Vagina (tissue), 2 donors: ENCODE measurements at regions not wholly inside any gene's neighbourhood (a gene's known extent, or its start where the extent isn't known, plus 50 kb on each side); places are given as distances from the start of the nearest gene placed in this dataset.

Source experiments
- DNase-seq, 2 donors: peaks; one replicate each; pipeline ENCODE4 v3.0.0-alpha.2; 2017; ENCODE audit errors: extremely low spot score in 2 of 2
- H3K27ac ChIP-seq: fragments of 200-600 bp; sonication (generic); one replicate; pipeline ENCODE4 v1.5.1; 2019
- H3K27me3 ChIP-seq: fragments of 200-600 bp; sonication (generic); one replicate; pipeline ENCODE4 v1.5.1; 2019
- H3K36me3 ChIP-seq, 2 donors: fragments of 200-600 bp; sonication (generic); one replicate each; pipeline ENCODE4 v1.5.1; 2017 to 2019
- H3K4me1 ChIP-seq: fragments of 200-600 bp; sonication (generic); one replicate; pipeline ENCODE4 v1.5.1; 2019
- H3K4me3 ChIP-seq, 2 donors: fragments of 200-600 bp; sonication (generic); 1 replicate in 1 of 2; 2 replicates in 1 of 2; pipeline ENCODE4 v1.5.1; 2016 to 2019
- H3K9me3 ChIP-seq: fragments of 200-600 bp; sonication (generic); one replicate; pipeline ENCODE4 v1.5.1; 2019
- CTCF ChIP-seq, 3 experiments: fragments of 450-650 bp in 2 of 3; fragments of 200-600 bp in 1 of 3; sonication (generic) in 1 of 3; IDR thresholded peaks; one replicate each; pipeline ENCODE4 v1.5.1; 2017 to 2019; ENCODE audit warnings: antibody characterized with exemption in 3 of 3, mild to moderate bottlenecking in 2 of 3, moderate library complexity in 2 of 3
- POLR2A ChIP-seq, 2 donors: fragments of 450-650 bp; IDR thresholded peaks; one replicate each; pipeline ENCODE4 v1.6.1; 2017; ENCODE audit warnings: antibody characterized with exemption in 2 of 2, mild to moderate bottlenecking in 2 of 2, moderate library complexity in 2 of 2
- POLR2AphosphoS5 ChIP-seq, 2 donors: sonication (generic); formaldehyde crosslinking; IDR thresholded peaks; one replicate each; pipeline ENCODE4 v1.9.0; 2017; ENCODE audit warnings: antibody characterized with exemption in 2 of 2, mild to moderate bottlenecking in 2 of 2, low read depth in 1 of 2; ENCODE audit not compliant: insufficient read depth in 1 of 2
- intact Hi-C: fragments of 100-400 bp; cut with DNase I; formaldehyde crosslinking; loops from one replicate; pipeline ENCODE4 v1.15.1; 2023

GRCh38 chr5:56345352-56345751 is 112.2 kb upstream of the ANKRD55 start:
- DNase-seq = no peak
- H3K27me3 ChIP-seq = no peaks in the 10 kb centered on the region
- peaks cover 5% of the 10 kb centered on the region for H3K4me1 ChIP-seq
- H3K27ac ChIP-seq = no peak overlapping the region
- H3K36me3 ChIP-seq = no peaks in the 10 kb centered on the region
- TF ChIP-seq POLR2A (IDR thresholded peaks at IDR 0.05) = no peak
- TF ChIP-seq POLR2AphosphoS5 (IDR thresholded peaks at IDR 0.05; ENCODE audit: insufficient read depth in 1 of 2, low read depth in 1 of 2) = no peak
- TF ChIP-seq CTCF (IDR thresholded peaks at IDR 0.05) = no peak
- no peaks in the 10 kb centered on the region for H3K9me3 ChIP-seq
- H3K4me3 ChIP-seq = no peak overlapping the region
- intact Hi-C loops = no loop called here

- Histone ChIP-seq H3K4me1 (no peaks in the 10 kb centered on the region), H3K27me3 (no peaks in the 10 kb centered on the region), H3K4me3 (no peak overlapping the region), H3K36me3 (no peaks in the 10 kb centered on the region), H3K27ac (no peak overlapping the region), H3K9me3 (no peaks in the 10 kb centered on the region)
- TF ChIP-seq CTCF (IDR thresholded peaks at IDR 0.05) (no peak), POLR2AphosphoS5 (IDR thresholded peaks at IDR 0.05; ENCODE audit: insufficient read depth in 1 of 2, low read depth in 1 of 2) (no peak), POLR2A (IDR thresholded peaks at IDR 0.05) (no peak)
- no peak for DNase-seq
- intact Hi-C loops = no loop called here
These were observed 111.5 kb upstream of the ANKRD55 start for GRCh38 chr5:56344594-56344993.

- no peak for DNase-seq
- intact Hi-C loops = no loop called here
- H3K36me3 ChIP-seq = no peaks in the 10 kb centered on the region
- H3K4me1 ChIP-seq = no peaks in the 10 kb centered on the region
- no peak overlapping the region for H3K27ac ChIP-seq
- TF ChIP-seq CTCF (IDR thresholded peaks at IDR 0.05) (no peak), POLR2AphosphoS5 (IDR thresholded peaks at IDR 0.05; ENCODE audit: insufficient read depth in 1 of 2, low read depth in 1 of 2) (no peak), POLR2A (IDR thresholded peaks at IDR 0.05) (no peak)
- H3K27me3 ChIP-seq = no peaks in the 10 kb centered on the region
- H3K4me3 ChIP-seq = no peak overlapping the region
- no peaks in the 10 kb centered on the region for H3K9me3 ChIP-seq
These were observed 110.9 kb upstream of the ANKRD55 start for GRCh38 chr5:56343988-56344387.

GRCh38 chr5:56342616-56343015 is 109.5 kb upstream of the ANKRD55 start:
- no peak for DNase-seq
- no peak overlapping the region for H3K4me3 ChIP-seq
- no peaks in the 10 kb centered on the region for H3K4me1 ChIP-seq
- H3K27me3 ChIP-seq = no peaks in the 10 kb centered on the region
- intact Hi-C loops = no loop called here
- no peaks in the 10 kb centered on the region for H3K9me3 ChIP-seq
- H3K36me3 ChIP-seq = no peaks in the 10 kb centered on the region
- TF ChIP-seq CTCF (IDR thresholded peaks at IDR 0.05) (no peak), POLR2A (IDR thresholded peaks at IDR 0.05) (no peak), POLR2AphosphoS5 (IDR thresholded peaks at IDR 0.05; ENCODE audit: insufficient read depth in 1 of 2, low read depth in 1 of 2) (no peak)
- H3K27ac ChIP-seq = no peak overlapping the region

GRCh38 chr5:56340196-56340980 is 107.3 kb upstream of the ANKRD55 start:
- H3K36me3 ChIP-seq = no peaks in the 10 kb centered on the region
- no peaks in the 10 kb centered on the region for H3K9me3 ChIP-seq
- TF ChIP-seq POLR2AphosphoS5 (IDR thresholded peaks at IDR 0.05; ENCODE audit: insufficient read depth in 1 of 2, low read depth in 1 of 2) (no peak), CTCF (IDR thresholded peaks at IDR 0.05) (no peak), POLR2A (IDR thresholded peaks at IDR 0.05) (no peak)
- H3K4me3 ChIP-seq = no peak overlapping the region
- no peaks in the 10 kb centered on the region for H3K4me1 ChIP-seq
- H3K27ac ChIP-seq = no peak overlapping the region
- intact Hi-C loops = no loop called here
- H3K27me3 ChIP-seq = no peaks in the 10 kb centered on the region
- no peak for DNase-seq
